Panc1 (cell line): ENCODE measurements at regions not wholly inside any gene's neighbourhood (a gene's known extent, or its start where the extent isn't known, plus 50 kb on each side); places are given as distances from the start of the nearest gene placed in this dataset.

Experiments
- ATAC-seq: fragments of 200-7000 bp; cut with Tn5 transposase; 2 replicates; pipeline ENCODE4 v1.9.1; 2020; ENCODE audit warnings: mild to moderate bottlenecking, moderate library complexity
- BruUV-seq: library from RNA; stranded (reverse); fragments of 400-500 nt; replicated peaks from 2 replicates; lab custom pipeline; 2021; lab: Mats Ljungman, UMichigan
- CTCF ChIA-PET: fragments of 300-600 bp; sonication (Branson Sonifier 250); formaldehyde crosslinking; loops from one replicate; lab custom pipeline; 2022; ENCODE audit warnings: antibody characterized with exemption; lab: Charles Lee
- POLR2A ChIA-PET: fragments of 300-600 bp; sonication (Branson Sonifier 250); formaldehyde crosslinking; loops from one replicate; lab custom pipeline; 2022; ENCODE audit warnings: antibody characterized with exemption; lab: Charles Lee
- DNase-seq: peaks from one replicate; pipeline ENCODE4 v3.0.0-alpha.2; 2010; ENCODE audit warnings: low read depth, low spot score
- H3K27ac ChIP-seq: 2 replicates; pipeline ENCODE4 v1.5.1; 2011; ENCODE audit warnings: mild to moderate bottlenecking, low read length, inconsistent platforms
- H3K27me3 ChIP-seq: fragments of 200-500 bp; sonication (Bioruptor generic); 2 replicates; pipeline ENCODE4 v1.6.0; 2014; ENCODE audit warnings: low read length, inconsistent platforms; ENCODE audit not compliant: control insufficient read depth, insufficient read depth
- H3K36me3 ChIP-seq: fragments of 200-500 bp; sonication (Bioruptor generic); 2 replicates; pipeline ENCODE4 v1.5.1; 2014; ENCODE audit warnings: inconsistent platforms, mild to moderate bottlenecking, low read length, moderate library complexity; ENCODE audit not compliant: control insufficient read depth, insufficient read depth
- H3K4me1 ChIP-seq: 2 replicates; pipeline ENCODE4 v1.5.1; 2011; ENCODE audit warnings: inconsistent platforms, mild to moderate bottlenecking, low read length, moderate library complexity; ENCODE audit not compliant: control insufficient read depth, insufficient read depth
- H3K4me3 ChIP-seq, 2 experiments: 2 replicates each; pipeline ENCODE4 v1.5.1; 2011 to 2012; ENCODE audit warnings: low read depth in 2 of 2, low read length in 2 of 2, mild to moderate bottlenecking in 2 of 2, inconsistent platforms in 1 of 2, moderate library complexity in 1 of 2
- H3K9me3 ChIP-seq: fragments of 200-500 bp; sonication (Bioruptor generic); 2 replicates; pipeline ENCODE4 v1.5.1; 2014; ENCODE audit warnings: low read depth, mild to moderate bottlenecking, inconsistent platforms, low read length, moderate library complexity; ENCODE audit not compliant: control insufficient read depth, insufficient read depth
- CTCF ChIP-seq: fragments of 450-650 bp; IDR thresholded peaks from 2 replicates; pipeline ENCODE4 v1.5.1; 2017; ENCODE audit warnings: mild to moderate bottlenecking
- POLR2AphosphoS5 ChIP-seq: IDR thresholded peaks from 2 replicates; pipeline ENCODE4 v1.6.1; 2012; ENCODE audit warnings: mild to moderate bottlenecking, low read depth, low read length, moderate library complexity
- REST ChIP-seq, 2 experiments: IDR thresholded peaks; 2 replicates each; pipeline ENCODE4 v1.6.1; 2011 to 2012; ENCODE audit warnings: low read depth in 2 of 2, control low read depth in 1 of 2, low read length in 1 of 2, mild to moderate bottlenecking in 1 of 2, moderate library complexity in 1 of 2; ENCODE audit not compliant: insufficient read depth in 1 of 2
- SIN3A ChIP-seq: IDR thresholded peaks from 2 replicates; pipeline ENCODE4 v1.6.1; 2012; ENCODE audit warnings: low read depth, mild to moderate bottlenecking, low read length, moderate library complexity, borderline replicate concordance; ENCODE audit not compliant: insufficient read depth
- TCF7L2 ChIP-seq: IDR thresholded peaks from 2 replicates; pipeline ENCODE4 v1.6.1; 2011; ENCODE audit warnings: mild to moderate bottlenecking, low read depth, low read length, inconsistent platforms
- in situ Hi-C: cut with HindIII; loops from 2 replicates; pipeline ENCODE4 v1.10.0; 2016; ENCODE audit warnings: low sequenced_read_pairs, low pct_unique_long_range_greater_than_20kb
- intact Hi-C: fragments of 100-400 bp; cut with micrococcal nuclease; formaldehyde crosslinking; loops from one replicate; pipeline ENCODE4 v1.10.0; 2022; ENCODE audit not compliant: unreplicated experiment

GRCh38 chr9:78590068-78590467 is 293.1 kb downstream of the PSAT1 start:
- H3K4me1 ChIP-seq: no peaks in the 10 kb centered on the region
- TF ChIP-seq REST (IDR thresholded peaks at IDR 0.05; ENCODE audit: insufficient read depth in 1 of 2, low read depth in 2 of 2, low read length in 1 of 2): no peak
- no peak for TF ChIP-seq CTCF
- POLR2A ChIA-PET: no interaction called here
- BruUV-seq: no TSS peak
- DNase-seq (no peak), ATAC-seq (no peak)
- H3K27me3 ChIP-seq: no peaks in the 10 kb centered on the region
- no peak overlapping the region for H3K27ac ChIP-seq
- H3K36me3 ChIP-seq: no peaks in the 10 kb centered on the region
- CTCF ChIA-PET: no interaction called here
- in situ Hi-C loops (no loop called here), intact Hi-C loops (loop anchor here (10.0 kb wide), 1 partner anchor 155 kb away; no protein-coding TSS in a partner anchor)
- H3K4me3 ChIP-seq: no peak overlapping the region
- H3K9me3 ChIP-seq: no peaks in the 10 kb centered on the region

GRCh38 chr9:78592811-78593210 is 295.9 kb downstream of the PSAT1 start:
- H3K27ac ChIP-seq: no peak overlapping the region
- no peaks in the 10 kb centered on the region for H3K27me3 ChIP-seq
- intact Hi-C loops: loop anchor here (10.0 kb wide), 1 partner anchor 158 kb away; no protein-coding TSS in a partner anchor
- TF ChIP-seq SIN3A (no peak), POLR2AphosphoS5 (no peak), CTCF (no peak), TCF7L2 (no peak), REST (IDR thresholded peaks at IDR 0.05; ENCODE audit: insufficient read depth in 1 of 2, low read depth in 2 of 2, low read length in 1 of 2) (no peak)
- no peaks in the 10 kb centered on the region for H3K9me3 ChIP-seq
- in situ Hi-C loops: no loop called here
- no peaks in the 10 kb centered on the region for H3K36me3 ChIP-seq
- POLR2A ChIA-PET: no interaction called here
- CTCF ChIA-PET: no interaction called here
- no peak for DNase-seq
- ATAC-seq: no peak
- no TSS peak for BruUV-seq
- no peaks in the 10 kb centered on the region for H3K4me1 ChIP-seq
- no peak overlapping the region for H3K4me3 ChIP-seq
